ENCODE measurements at regions not wholly inside any gene's neighbourhood (a gene's known extent, or its start where the extent isn't known, plus 50 kb on each side); places are given as distances from the start of the nearest gene placed in this dataset.

DNA sequence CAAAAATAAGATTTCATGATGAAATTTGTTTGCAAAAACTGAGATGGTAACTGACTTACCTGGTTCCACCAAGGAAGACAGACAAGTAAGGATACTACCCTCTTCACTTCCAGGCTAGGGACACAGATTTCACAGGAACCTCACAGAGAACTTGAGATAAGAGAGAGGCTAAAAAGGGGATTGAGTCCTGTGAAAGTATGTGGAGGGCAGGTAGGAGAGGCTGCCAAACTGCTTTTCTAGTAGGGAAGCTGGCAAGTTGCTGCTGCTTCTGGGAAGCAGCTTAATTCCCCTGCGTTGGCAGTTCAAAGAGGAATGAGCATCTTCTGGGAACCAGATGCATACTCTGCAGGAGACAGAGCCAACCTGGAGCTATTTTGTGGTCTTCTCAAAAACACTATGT lies 841.6 kb downstream of the CCSER2 start:
- Mint-ChIP-seq H3K9me3 (ENCODE audit: unreplicated experiment) (peaks cover 7% of the 10 kb centered on the region), H3K27ac (ENCODE audit: unreplicated experiment) (no peak overlapping the region), H3K4me3 (ENCODE audit: unreplicated experiment) (no peak overlapping the region), H3K36me3 (ENCODE audit: insufficient read depth, unreplicated experiment) (no peaks in the 10 kb centered on the region), H3K4me1 (ENCODE audit: low read depth, unreplicated experiment) (no peaks in the 10 kb centered on the region), H3K27me3 (ENCODE audit: insufficient read depth, unreplicated experiment) (peaks cover 17% of the 10 kb centered on the region)
- POLR2A ChIA-PET: no interaction called here
- Histone ChIP-seq H3K4me3 (ENCODE audit: low read depth, low read length) (no peak overlapping the region), H3K36me3 (ENCODE audit: control insufficient read depth, insufficient read depth, low read length) (no peaks in the 10 kb centered on the region), H3K4me1 (no peaks in the 10 kb centered on the region), H3K9me3 (no peaks in the 10 kb centered on the region), H3K27me3 (replicated peaks; ENCODE audit: control insufficient read depth, insufficient read depth, low read length) (no peaks in the 10 kb centered on the region)
- intact Hi-C loops (cut with micrococcal nuclease; ENCODE audit: unreplicated experiment): no loop called here
- CTCF ChIA-PET: no interaction called here
- TF ChIP-seq CTCF (IDR thresholded peaks at IDR 0.05; ENCODE audit: insufficient read depth in 1 of 2, low read depth in 1 of 2, low read length in 1 of 2, severe bottlenecking in 1 of 2, unreplicated experiment in 1 of 2): no peak
- BruUV-seq (replicated peaks): no TSS peak
- no peak for DNase-seq

GRCh38 chr10:85175635-85176034 lies 847.2 kb downstream of the CCSER2 start:
- no peaks in the 10 kb centered on the region for H3K4me1 Mint-ChIP-seq (ENCODE audit: low read depth, unreplicated experiment)

DNA sequence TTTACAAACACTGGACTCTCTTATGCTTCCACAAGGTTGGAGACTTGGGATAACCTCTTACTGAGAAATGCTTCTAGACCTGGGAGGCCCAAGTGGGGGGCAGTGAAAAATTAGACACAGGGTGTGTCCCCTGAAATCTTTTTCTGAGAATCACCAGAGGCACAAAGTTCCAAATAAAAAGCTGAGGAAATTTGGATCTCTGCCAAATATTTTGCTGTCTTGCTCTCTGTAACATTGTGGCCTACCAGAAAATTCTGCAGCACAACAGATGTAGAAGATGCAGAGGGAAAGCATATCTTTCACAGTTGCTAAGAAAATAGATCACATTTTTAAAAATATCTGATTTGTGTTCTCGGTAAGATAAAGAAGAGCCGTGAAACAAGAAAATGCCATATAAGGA lies 849.4 kb downstream of the CCSER2 start:
- Histone ChIP-seq H3K36me3 (ENCODE audit: control insufficient read depth, insufficient read depth, low read length) (no peaks in the 10 kb centered on the region), H3K4me1 (no peaks in the 10 kb centered on the region), H3K9me3 (no peaks in the 10 kb centered on the region), H3K27me3 (replicated peaks; ENCODE audit: control insufficient read depth, insufficient read depth, low read length) (no peaks in the 10 kb centered on the region; the same call in 1 of the 2 replicates), H3K4me3 (ENCODE audit: low read depth, low read length) (no peak overlapping the region)
- no peak for TF ChIP-seq CTCF (IDR thresholded peaks at IDR 0.05; ENCODE audit: insufficient read depth in 1 of 2, low read depth in 1 of 2, low read length in 1 of 2, severe bottlenecking in 1 of 2, unreplicated experiment in 1 of 2)
- Mint-ChIP-seq H3K4me3 (ENCODE audit: unreplicated experiment) (no peak overlapping the region), H3K9me3 (ENCODE audit: unreplicated experiment) (peaks cover 7% of the 10 kb centered on the region), H3K27ac (ENCODE audit: unreplicated experiment) (no peak overlapping the region), H3K36me3 (ENCODE audit: insufficient read depth, unreplicated experiment) (no peaks in the 10 kb centered on the region), H3K4me1 (ENCODE audit: low read depth, unreplicated experiment) (no peaks in the 10 kb centered on the region), H3K27me3 (ENCODE audit: insufficient read depth, unreplicated experiment) (peaks cover 4% of the 10 kb centered on the region)
- DNase-seq: no peak
- CTCF ChIA-PET: no interaction called here
- intact Hi-C loops (cut with micrococcal nuclease; ENCODE audit: unreplicated experiment): no loop called here
- POLR2A ChIA-PET: no interaction called here
- BruUV-seq (replicated peaks): no TSS peak

More at GRCh38 chr10:85175635-85176034, 847.2 kb downstream of the CCSER2 start:
- no TSS peak for BruUV-seq (replicated peaks)
- no peaks in the 10 kb centered on the region for H3K36me3 ChIP-seq (ENCODE audit: control insufficient read depth, insufficient read depth, low read length)
- CTCF ChIA-PET: no interaction called here
- Mint-ChIP-seq H3K4me3 (ENCODE audit: unreplicated experiment) (no peak overlapping the region), H3K27me3 (ENCODE audit: insufficient read depth, unreplicated experiment) (peaks cover 10% of the 10 kb centered on the region), H3K9me3 (ENCODE audit: unreplicated experiment) (peaks cover 7% of the 10 kb centered on the region), H3K27ac (ENCODE audit: unreplicated experiment) (no peak overlapping the region), H3K36me3 (ENCODE audit: insufficient read depth, unreplicated experiment) (no peaks in the 10 kb centered on the region)
- TF ChIP-seq CTCF (IDR thresholded peaks at IDR 0.05; ENCODE audit: insufficient read depth in 1 of 2, low read depth in 1 of 2, low read length in 1 of 2, severe bottlenecking in 1 of 2, unreplicated experiment in 1 of 2): no peak
- DNase-seq: peak in 1 of 2 experiments; percentile 12
- POLR2A ChIA-PET: no interaction called here
- intact Hi-C loops (cut with micrococcal nuclease; ENCODE audit: unreplicated experiment): no loop called here
- H3K27me3 ChIP-seq (replicated peaks; ENCODE audit: control insufficient read depth, insufficient read depth, low read length): no peaks in the 10 kb centered on the region; the same call in 1 of the 2 replicates
- no peaks in the 10 kb centered on the region for H3K9me3 ChIP-seq
- no peak overlapping the region for H3K4me3 ChIP-seq (ENCODE audit: low read depth, low read length)
- H3K4me1 ChIP-seq: no peaks in the 10 kb centered on the region

All from Caco-2 (cell line).